ENCODE measurements at regions not wholly inside any gene's neighbourhood (a gene's known extent, or its start where the extent isn't known, plus 50 kb on each side); places are given as distances from the start of the nearest gene placed in this dataset.
"Not testable (repeated sequence)": the region's sequence is repeated elsewhere in the genome, so short reads cannot be mapped to it uniquely, and the experiment has no call there.

DNA sequence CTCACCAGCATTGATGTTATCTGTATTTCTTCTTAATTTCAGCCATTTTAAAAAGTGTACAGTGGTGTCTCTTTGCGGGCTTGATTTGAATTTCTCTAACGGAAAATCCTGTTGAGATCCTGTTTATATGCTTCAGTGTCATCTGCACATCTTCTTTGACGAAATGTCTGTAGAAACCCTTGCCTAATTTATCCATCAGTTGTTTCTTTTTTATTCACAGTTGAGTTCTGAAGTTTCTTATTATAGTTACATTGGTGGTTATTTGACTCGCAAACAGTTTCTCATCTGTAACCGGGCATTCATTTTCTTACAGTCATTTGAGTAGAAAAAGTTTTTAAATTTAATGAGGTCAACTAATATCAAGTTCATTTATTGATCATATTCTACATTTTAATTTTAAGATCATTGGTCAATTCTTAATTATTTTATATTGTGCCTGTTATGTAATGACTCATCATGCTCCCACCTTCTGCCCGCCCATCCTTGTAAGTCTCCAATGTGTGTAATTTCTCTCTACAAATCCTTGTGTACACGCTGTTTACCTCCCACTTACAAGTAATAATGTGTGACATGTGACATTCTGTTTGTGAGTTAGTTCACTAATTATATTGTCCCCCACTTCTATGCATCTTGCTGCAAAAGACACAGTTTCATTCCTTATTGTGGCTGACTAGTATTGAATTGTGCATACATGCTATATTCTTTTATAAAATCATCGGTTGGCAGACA lies 1242.8 kb downstream of the TMEM121 start:
- TF ChIP-seq, protein P1, sequence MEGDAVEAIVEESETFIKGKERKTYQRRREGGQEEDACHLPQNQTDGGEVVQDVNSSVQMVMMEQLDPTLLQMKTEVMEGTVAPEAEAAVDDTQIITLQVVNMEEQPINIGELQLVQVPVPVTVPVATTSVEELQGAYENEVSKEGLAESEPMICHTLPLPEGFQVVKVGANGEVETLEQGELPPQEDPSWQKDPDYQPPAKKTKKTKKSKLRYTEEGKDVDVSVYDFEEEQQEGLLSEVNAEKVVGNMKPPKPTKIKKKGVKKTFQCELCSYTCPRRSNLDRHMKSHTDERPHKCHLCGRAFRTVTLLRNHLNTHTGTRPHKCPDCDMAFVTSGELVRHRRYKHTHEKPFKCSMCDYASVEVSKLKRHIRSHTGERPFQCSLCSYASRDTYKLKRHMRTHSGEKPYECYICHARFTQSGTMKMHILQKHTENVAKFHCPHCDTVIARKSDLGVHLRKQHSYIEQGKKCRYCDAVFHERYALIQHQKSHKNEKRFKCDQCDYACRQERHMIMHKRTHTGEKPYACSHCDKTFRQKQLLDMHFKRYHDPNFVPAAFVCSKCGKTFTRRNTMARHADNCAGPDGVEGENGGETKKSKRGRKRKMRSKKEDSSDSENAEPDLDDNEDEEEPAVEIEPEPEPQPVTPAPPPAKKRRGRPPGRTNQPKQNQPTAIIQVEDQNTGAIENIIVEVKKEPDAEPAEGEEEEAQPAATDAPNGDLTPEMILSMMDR (IDR thresholded peaks at IDR 0.05), result not testable (repeated sequence)
- TF ChIP-seq POLR2A, EP300 (IDR thresholded peaks at IDR 0.05): not testable (repeated sequence)

Data from stomach (tissue), 4 donors.